ENCODE measurements at regions not wholly inside any gene's neighbourhood (a gene's known extent, or its start where the extent isn't known, plus 50 kb on each side); places are given as distances from the start of the nearest gene placed in this dataset.

GRCh38 chr22:22420580-22420979 is 88.0 kb downstream of the ZNF280B start:
- DNase-seq (ENCODE audit: low spot score), result no peak

GRCh38 chr22:22421392-22421791 is 87.2 kb downstream of the ZNF280B start:
- no peak for DNase-seq (ENCODE audit: low spot score)

DNA sequence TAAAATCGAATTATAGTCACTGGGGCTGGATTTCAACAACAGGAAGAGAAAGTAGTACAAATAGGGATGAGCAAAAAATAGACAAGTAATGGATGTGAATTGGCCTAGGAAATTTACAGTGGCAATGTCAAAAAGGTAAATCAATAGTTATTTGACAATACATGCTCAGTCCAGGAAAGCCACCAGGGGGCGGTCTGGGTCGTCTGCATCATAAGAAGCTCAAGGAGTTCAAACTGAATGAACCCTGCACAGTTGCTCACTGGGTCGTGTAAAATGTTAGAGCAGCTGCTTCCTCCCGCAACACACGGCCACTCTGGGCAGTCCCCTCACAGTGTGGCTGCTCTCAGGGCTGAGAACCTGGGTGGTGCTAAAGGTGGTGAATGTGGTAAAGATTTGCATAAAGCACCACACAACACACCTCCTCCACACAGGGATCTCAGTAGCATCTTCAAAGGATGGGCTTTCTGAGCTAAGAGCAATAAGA is 85.9 kb downstream of the ZNF280B start:
- peak; percentile 40 for DNase-seq (ENCODE audit: low spot score)

- no peak for DNase-seq (ENCODE audit: low spot score)
These were observed 84.9 kb downstream of the ZNF280B start for GRCh38 chr22:22423681-22424080.

DNA sequence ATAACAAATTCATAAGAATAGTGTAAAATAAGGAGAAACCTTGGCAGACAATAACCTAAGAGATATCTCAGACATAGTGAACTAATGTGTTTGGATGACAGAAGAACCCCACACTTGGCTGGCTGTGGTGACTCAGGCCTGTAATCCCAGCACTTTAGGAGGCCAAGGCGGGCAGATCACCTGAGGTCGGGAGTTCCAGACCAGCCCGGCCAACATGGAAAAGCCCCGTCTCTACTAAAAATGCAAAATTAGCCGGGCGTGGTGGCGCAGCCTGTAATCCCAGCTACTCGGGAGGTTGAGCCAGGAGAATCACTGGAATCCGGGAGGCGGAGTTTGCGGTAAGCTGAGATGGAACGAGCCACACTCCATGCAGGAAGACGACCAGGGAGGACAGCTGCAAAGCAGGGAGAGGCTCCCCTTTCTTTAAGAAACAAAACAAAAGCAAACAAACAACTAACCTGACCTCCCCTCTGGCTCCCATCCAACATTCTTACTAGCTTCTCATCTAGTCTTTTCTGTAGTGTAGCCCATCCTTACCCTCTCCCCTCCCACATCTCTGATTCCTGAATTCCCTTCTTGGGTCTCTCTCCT is 84.2 kb downstream of the ZNF280B start:
- DNase-seq (ENCODE audit: low spot score), result no peak

- DNase-seq (ENCODE audit: low spot score), result no peak
These were observed 83.6 kb downstream of the ZNF280B start for GRCh38 chr22:22424956-22425355.

DNA sequence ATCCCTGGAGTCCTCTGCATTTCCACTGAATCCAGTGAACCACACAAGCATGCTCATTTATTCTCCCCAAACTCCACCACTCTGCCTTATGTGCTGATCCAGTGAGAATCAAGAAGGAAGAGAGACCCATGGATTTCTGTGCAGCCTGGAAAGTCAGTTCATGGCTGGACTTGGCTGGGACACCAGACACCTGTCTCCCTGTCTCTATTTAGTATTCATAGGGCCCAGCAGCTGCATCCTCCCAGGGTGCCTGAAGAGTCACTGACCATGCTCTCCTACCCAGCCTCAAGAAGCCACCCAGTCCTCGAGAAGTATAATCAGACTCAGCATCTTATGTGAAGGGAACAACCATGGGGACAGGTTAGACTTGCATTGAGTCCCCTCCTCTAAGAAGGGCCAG is 83.2 kb downstream of the ZNF280B start:
- no peak for DNase-seq (ENCODE audit: low spot score)

DNA sequence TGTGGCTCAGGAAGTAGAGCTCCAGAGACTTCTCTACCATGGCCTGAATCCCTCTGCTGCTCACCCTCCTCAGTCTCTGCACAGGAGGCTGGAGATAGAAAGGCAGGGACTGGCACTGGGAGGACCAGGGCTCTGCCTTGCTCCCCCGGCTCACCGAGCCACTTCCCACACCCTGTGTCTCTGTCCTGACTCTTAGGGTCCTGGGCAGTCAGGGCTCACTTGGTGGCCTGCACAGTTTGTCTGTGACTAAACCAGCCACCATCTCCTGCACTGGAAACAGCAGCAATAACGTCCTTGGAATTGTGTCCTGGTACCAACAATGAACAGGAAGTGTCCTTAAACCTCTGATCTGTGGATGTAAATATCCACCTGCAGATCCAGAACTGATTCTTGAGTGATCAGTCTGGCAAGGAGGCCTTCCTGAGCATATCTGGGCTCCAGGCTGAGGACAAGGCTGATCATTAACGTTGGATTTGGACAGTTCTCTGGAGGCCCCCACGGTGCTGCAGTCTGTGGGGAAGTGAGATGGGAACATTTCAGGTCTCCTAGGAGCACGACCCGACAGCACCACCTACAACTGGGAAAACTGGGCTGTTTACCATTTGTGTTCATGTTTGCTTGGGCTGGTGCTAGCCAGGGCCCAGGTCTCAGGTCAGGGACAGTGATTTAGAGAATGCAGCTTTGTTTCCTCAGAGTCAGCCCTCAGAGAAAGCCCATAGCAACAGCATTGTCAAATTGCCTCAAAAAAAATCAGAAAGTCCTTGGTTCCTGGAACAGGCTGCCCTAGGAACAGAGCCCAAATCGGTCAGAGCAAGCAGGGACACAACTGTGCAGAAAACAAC is 82.5 kb downstream of the ZNF280B start:
- no peak for DNase-seq (ENCODE audit: low spot score)

DNA sequence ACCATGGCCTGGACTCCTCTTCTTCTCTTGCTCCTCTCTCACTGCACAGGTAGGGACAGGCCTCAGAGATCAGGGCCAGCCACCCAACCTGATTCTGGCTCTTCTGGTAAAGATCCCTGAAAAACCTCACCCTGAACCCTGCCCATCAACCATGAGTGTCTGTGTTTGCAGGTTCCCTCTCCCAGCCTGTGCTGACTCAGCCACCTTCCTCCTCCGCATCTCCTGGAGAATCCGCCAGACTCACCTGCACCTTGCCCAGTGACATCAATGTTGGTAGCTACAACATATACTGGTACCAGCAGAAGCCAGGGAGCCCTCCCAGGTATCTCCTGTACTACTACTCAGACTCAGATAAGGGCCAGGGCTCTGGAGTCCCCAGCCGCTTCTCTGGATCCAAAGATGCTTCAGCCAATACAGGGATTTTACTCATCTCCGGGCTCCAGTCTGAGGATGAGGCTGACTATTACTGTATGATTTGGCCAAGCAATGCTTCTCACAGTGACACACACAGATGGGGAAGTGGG is 80.9 kb downstream of the ZNF280B start:
- DNase-seq (ENCODE audit: low spot score), result no peak

DNA sequence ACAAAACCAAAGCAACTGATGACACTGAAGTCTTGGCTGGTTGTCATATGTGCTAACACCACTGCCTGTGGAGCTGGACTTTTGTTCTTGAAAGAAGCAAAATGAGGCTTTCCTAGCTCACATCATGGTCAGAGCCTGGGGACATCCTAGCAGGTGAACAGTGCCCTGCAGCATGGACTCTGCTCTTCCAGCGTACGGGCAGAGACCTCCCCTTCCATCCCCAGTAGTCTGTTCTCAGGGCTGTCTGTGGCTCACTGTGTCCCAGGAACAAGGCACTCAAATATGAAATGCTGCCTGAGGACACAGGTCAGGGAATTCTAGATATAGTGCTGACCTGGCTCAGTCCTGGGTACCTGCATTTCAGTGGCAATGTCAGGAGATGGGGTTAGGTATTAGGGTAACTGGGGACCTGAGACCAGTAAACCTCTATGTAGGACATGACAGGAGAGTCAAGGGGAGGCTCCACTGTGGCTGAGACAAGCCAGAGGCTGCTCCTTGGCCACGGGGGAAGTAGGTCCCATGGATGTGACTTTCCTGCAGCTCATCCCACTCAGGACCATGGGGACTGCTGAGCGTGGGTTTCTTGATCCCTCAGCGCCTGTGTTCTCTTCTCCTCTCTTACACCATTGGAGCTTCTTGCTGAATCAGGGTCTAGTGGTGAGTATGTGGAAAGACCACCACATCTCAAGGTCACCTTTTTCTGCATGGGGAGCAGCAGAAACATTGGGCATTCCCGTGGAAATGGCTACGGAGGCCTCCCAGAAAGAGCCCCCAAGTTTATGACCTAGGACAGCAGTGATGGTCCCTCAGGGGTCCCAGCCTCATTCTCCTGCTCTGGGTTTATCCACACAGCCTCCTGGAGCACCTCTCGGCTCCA is 80.1 kb downstream of the ZNF280B start:
- no peak for DNase-seq (ENCODE audit: low spot score)

GRCh38 chr22:22429369-22430108 is 79.0 kb downstream of the ZNF280B start:
- no peak for DNase-seq (ENCODE audit: low spot score)

- no peak for DNase-seq (ENCODE audit: low spot score)
These were observed 78.3 kb downstream of the ZNF280B start for GRCh38 chr22:22430111-22430820.

DNA sequence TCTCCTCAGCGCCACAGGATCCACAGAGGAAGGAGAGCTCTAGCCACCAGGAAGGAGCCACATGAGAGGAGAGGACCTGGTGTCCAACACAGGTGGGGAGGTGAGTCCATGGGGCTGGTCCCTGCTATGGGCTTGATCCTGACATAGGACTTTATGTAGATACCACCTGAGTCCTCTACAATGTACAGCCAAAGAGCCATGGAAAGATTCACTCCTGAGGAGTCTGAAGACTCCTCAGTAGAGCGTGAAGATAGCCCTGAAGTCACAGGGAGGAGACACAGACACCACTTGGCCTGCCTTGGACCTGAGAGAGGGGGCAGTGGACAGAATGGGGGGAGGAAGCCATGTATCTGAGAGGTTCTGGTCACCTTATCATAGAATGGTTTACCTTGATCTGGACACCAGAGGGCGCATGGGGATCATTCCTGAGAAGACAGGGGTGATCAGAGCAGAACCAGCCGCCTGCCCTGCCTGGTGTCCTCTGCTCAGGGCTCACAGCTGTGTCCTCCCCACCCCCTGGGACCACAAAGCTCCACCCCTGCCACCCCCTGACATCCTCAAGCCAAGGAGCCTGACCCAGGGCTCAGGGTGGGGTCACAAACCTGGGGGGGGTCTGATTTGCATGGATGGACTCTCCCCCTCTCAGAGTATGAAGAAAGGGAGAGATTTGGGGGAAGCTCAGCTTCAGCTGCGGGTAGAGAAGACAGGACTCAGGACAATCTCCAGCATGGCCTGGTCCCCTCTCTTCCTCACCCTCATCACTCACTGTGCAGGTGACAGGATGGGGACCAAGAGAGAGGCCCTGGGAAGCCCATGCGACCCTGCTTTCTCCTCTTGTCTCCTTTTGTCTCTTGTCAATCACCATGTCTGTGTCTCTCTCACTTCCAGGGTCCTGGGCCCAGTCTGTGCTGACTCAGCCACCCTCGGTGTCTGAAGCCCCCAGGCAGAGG is 77.0 kb downstream of the ZNF280B start:
- DNase-seq (ENCODE audit: low spot score), result peak; percentile 45

DNA sequence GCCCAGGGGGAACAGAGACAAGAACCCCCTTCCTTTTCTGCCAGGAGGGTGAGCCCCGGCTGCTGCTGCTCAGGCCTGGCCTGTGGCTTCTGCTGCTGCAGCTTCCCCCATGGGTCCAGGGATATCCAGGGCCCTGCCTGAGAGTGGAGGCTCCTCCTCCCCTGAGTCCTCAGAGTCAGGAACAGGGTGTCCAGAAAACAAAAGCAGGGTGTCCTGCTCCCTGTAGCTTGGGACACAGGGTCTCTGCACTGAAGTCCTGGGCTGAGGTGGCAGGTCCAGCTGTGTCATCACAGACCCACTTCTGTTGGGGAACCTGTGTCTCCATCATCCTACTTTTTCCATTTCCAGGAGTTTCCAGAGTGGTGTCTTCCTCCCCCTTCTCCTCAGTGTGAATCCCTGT is 76.1 kb downstream of the ZNF280B start:
- no peak for DNase-seq (ENCODE audit: low spot score)

- no peak for DNase-seq (ENCODE audit: low spot score)
These were observed 75.6 kb downstream of the ZNF280B start for GRCh38 chr22:22432937-22433336.

GRCh38 chr22:22433770-22434169 is 74.8 kb downstream of the ZNF280B start:
- no peak for DNase-seq (ENCODE audit: low spot score)
